ENCODE measurements at regions not wholly inside any gene's neighbourhood (a gene's known extent, or its start where the extent isn't known, plus 50 kb on each side); places are given as distances from the start of the nearest gene placed in this dataset.
"Not testable (repeated sequence)": the region's sequence is repeated elsewhere in the genome, so short reads cannot be mapped to it uniquely, and the experiment has no call there.

GRCh38 chr17:62226610-62227240 lies 153.6 kb upstream of the EFCAB3 start:
- not testable (repeated sequence) for DNase-seq (ENCODE audit: low spot score); H3K4me1 Mint-ChIP-seq (ENCODE audit: low read depth); H3K4me3 Mint-ChIP-seq (ENCODE audit: unreplicated experiment); H3K36me3 Mint-ChIP-seq (ENCODE audit: low read depth); H3K27ac Mint-ChIP-seq (ENCODE audit: unreplicated experiment); H3K27me3 Mint-ChIP-seq (ENCODE audit: low read depth); H3K9me3 Mint-ChIP-seq (ENCODE audit: low read depth)
- peak; percentile 77 for TF ChIP-seq CTCF (IDR thresholded peaks at IDR 0.05)

GRCh38 chr17:62223585-62223984 lies 156.8 kb upstream of the EFCAB3 start:
- not testable (repeated sequence) for H3K4me1 Mint-ChIP-seq (ENCODE audit: low read depth); H3K4me3 Mint-ChIP-seq (ENCODE audit: unreplicated experiment); H3K27ac Mint-ChIP-seq (ENCODE audit: unreplicated experiment); H3K9me3 Mint-ChIP-seq (ENCODE audit: low read depth); H3K36me3 Mint-ChIP-seq (ENCODE audit: low read depth); H3K27me3 Mint-ChIP-seq (ENCODE audit: low read depth); DNase-seq (ENCODE audit: low spot score)

- Mint-ChIP-seq H3K4me1 (ENCODE audit: low read depth) (no peaks in the 10 kb centered on the region), H3K27me3 (ENCODE audit: low read depth) (peaks cover under 1% of the 10 kb centered on the region), H3K36me3 (ENCODE audit: low read depth) (no peaks in the 10 kb centered on the region), H3K9me3 (ENCODE audit: low read depth) (peaks cover 7% of the 10 kb centered on the region), H3K4me3 (ENCODE audit: unreplicated experiment) (no peak overlapping the region), H3K27ac (ENCODE audit: unreplicated experiment) (no peak overlapping the region)
- no peak for TF ChIP-seq CTCF (IDR thresholded peaks at IDR 0.05)
- DNase-seq (ENCODE audit: low spot score), result no peak
Measured at GRCh38 chr17:62219221-62219899, 154.3 kb upstream of the MED13 start.

- peaks cover 6% of the 10 kb centered on the region for H3K27me3 Mint-ChIP-seq (ENCODE audit: low read depth)
- TF ChIP-seq CTCF (IDR thresholded peaks at IDR 0.05), result no peak
- DNase-seq (ENCODE audit: low spot score), result no peak
- H3K4me1 Mint-ChIP-seq (ENCODE audit: low read depth), result no peaks in the 10 kb centered on the region
- H3K27ac Mint-ChIP-seq (ENCODE audit: unreplicated experiment), result no peak overlapping the region
- no peak overlapping the region for H3K4me3 Mint-ChIP-seq (ENCODE audit: unreplicated experiment)
- H3K36me3 Mint-ChIP-seq (ENCODE audit: low read depth), result peaks cover 2% of the 10 kb centered on the region
- peaks cover 7% of the 10 kb centered on the region for H3K9me3 Mint-ChIP-seq (ENCODE audit: low read depth)
Measured at GRCh38 chr17:62216847-62217246, 151.8 kb upstream of the MED13 start.

GRCh38 chr17:62215891-62216290 lies 150.8 kb upstream of the MED13 start:
- H3K4me3 Mint-ChIP-seq (ENCODE audit: unreplicated experiment); H3K9me3 Mint-ChIP-seq (ENCODE audit: low read depth); H3K36me3 Mint-ChIP-seq (ENCODE audit: low read depth); H3K4me1 Mint-ChIP-seq (ENCODE audit: low read depth); DNase-seq (ENCODE audit: low spot score); H3K27me3 Mint-ChIP-seq (ENCODE audit: low read depth); H3K27ac Mint-ChIP-seq (ENCODE audit: unreplicated experiment): not testable (repeated sequence)

GRCh38 chr17:62206550-62206949 lies 141.5 kb upstream of the MED13 start:
- H3K4me3 Mint-ChIP-seq (ENCODE audit: unreplicated experiment), result no peak overlapping the region
- no peak overlapping the region for H3K27ac Mint-ChIP-seq (ENCODE audit: unreplicated experiment)
- H3K4me1 Mint-ChIP-seq (ENCODE audit: low read depth), result peaks cover 9% of the 10 kb centered on the region
- H3K36me3 Mint-ChIP-seq (ENCODE audit: low read depth), result no peaks in the 10 kb centered on the region
- peaks cover 3% of the 10 kb centered on the region for H3K9me3 Mint-ChIP-seq (ENCODE audit: low read depth)
- no peaks in the 10 kb centered on the region for H3K27me3 Mint-ChIP-seq (ENCODE audit: low read depth)
- TF ChIP-seq CTCF (IDR thresholded peaks at IDR 0.05), result no peak
- no peak for DNase-seq (ENCODE audit: low spot score)

- H3K27ac Mint-ChIP-seq (ENCODE audit: unreplicated experiment); H3K4me1 Mint-ChIP-seq (ENCODE audit: low read depth); H3K27me3 Mint-ChIP-seq (ENCODE audit: low read depth); H3K36me3 Mint-ChIP-seq (ENCODE audit: low read depth); H3K9me3 Mint-ChIP-seq (ENCODE audit: low read depth); DNase-seq (ENCODE audit: low spot score); H3K4me3 Mint-ChIP-seq (ENCODE audit: unreplicated experiment): not testable (repeated sequence)
Measured at GRCh38 chr17:62197156-62197555, 132.1 kb upstream of the MED13 start.

GRCh38 chr17:62196587-62196986 lies 131.5 kb upstream of the MED13 start:
- H3K4me1 Mint-ChIP-seq (ENCODE audit: low read depth); DNase-seq (ENCODE audit: low spot score); H3K36me3 Mint-ChIP-seq (ENCODE audit: low read depth); H3K27ac Mint-ChIP-seq (ENCODE audit: unreplicated experiment); H3K4me3 Mint-ChIP-seq (ENCODE audit: unreplicated experiment); H3K9me3 Mint-ChIP-seq (ENCODE audit: low read depth); H3K27me3 Mint-ChIP-seq (ENCODE audit: low read depth): not testable (repeated sequence)
